ENCODE measurements at regions not wholly inside any gene's neighbourhood (a gene's known extent, or its start where the extent isn't known, plus 50 kb on each side); places are given as distances from the start of the nearest gene placed in this dataset.
"Not testable (repeated sequence)": the region's sequence is repeated elsewhere in the genome, so short reads cannot be mapped to it uniquely, and the experiment has no call there.

DNA sequence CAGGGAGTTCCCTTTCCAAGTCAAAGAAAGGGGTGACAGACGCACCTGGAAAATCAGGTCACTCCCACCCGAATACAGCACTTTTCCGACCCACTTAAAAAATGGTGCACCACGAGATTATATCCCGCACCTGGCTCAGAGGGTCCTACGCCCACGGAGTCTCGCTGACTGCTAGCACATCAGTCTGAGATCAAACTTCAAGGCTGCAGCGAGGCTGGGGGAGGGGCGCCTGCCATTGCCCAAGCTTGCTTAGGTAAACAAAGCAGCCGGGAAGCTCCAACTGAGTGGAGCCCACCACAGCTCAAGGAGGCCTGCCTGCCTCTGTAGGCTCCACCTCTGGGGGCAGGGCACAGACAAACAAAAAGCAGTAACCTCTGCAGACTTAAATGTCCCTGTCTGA is 277.8 kb upstream of the ARHGAP42 start:
- TF ChIP-seq, protein P1, sequence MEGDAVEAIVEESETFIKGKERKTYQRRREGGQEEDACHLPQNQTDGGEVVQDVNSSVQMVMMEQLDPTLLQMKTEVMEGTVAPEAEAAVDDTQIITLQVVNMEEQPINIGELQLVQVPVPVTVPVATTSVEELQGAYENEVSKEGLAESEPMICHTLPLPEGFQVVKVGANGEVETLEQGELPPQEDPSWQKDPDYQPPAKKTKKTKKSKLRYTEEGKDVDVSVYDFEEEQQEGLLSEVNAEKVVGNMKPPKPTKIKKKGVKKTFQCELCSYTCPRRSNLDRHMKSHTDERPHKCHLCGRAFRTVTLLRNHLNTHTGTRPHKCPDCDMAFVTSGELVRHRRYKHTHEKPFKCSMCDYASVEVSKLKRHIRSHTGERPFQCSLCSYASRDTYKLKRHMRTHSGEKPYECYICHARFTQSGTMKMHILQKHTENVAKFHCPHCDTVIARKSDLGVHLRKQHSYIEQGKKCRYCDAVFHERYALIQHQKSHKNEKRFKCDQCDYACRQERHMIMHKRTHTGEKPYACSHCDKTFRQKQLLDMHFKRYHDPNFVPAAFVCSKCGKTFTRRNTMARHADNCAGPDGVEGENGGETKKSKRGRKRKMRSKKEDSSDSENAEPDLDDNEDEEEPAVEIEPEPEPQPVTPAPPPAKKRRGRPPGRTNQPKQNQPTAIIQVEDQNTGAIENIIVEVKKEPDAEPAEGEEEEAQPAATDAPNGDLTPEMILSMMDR (IDR thresholded peaks at IDR 0.05) = not testable (repeated sequence)
- TF ChIP-seq POLR2A (IDR thresholded peaks at IDR 0.05) = not testable (repeated sequence)
